ENCODE measurements at regions not wholly inside any gene's neighbourhood (a gene's known extent, or its start where the extent isn't known, plus 50 kb on each side); places are given as distances from the start of the nearest gene placed in this dataset.

DNA sequence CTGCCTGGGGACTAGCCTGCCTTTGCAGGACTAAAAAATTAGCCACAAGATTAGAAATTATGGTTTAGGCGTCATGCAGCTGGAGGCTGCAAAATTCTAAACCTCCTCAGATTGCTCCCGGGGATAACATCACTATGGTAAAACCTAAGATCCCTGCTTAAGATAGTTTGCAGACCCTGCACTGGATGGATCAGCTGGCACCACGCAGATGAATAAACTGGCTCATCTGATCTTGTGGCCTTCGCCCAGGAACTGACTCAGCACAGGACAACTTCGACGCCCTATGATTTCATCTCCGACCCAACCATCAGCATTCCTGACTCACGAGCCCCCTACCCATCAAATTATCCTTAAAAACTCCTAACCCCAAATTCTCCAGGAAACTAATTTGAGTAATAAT is 482.4 kb downstream of the SPRY1 start:
- no peak for DNase-seq (ENCODE audit: low read depth in 2 of 2)

DNA sequence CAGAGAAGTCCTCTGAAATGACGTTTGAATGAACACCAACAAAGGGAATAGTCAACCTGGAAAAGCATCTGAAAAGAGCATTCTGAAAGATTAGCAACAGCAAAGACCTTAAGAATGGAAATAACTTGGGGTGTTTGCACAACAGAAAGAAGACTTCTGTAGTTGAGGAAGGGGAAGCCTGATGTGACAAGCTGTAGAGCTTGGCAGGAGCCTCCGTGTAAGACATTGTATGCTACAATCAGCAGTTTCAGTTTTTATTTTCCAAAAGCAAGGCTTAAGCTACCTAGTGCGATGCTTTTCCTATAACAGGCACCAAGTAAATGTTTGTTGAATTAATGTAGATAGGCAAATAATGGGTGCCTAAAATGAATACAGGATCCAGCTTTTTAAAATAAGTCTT is 484.0 kb downstream of the SPRY1 start:
- DNase-seq (ENCODE audit: low read depth in 2 of 2) = no peak

GRCh38 chr4:123884922-123885321 is 488.3 kb downstream of the SPRY1 start:
- no peak for DNase-seq (ENCODE audit: low read depth in 2 of 2)

DNA sequence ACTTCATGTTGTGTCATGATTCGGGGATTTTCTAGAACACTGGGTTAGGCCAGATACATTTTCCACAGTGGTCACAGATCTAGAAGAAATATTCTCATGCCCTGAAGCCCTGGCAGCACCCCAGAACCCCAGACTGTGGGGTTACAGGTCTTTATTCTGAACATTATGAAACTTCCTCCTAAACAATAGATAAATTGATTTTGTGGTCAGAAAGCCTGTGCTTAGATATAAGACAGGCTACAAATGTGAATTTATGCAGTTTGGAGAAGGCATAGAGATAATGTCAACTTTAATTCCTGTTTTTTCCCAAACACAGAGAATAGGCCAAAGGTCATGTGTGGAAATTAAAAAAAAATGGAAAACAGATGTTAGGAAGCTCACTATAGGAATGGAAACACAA is 492.9 kb downstream of the SPRY1 start:
- no peak for DNase-seq (ENCODE audit: low read depth in 2 of 2)

DNA sequence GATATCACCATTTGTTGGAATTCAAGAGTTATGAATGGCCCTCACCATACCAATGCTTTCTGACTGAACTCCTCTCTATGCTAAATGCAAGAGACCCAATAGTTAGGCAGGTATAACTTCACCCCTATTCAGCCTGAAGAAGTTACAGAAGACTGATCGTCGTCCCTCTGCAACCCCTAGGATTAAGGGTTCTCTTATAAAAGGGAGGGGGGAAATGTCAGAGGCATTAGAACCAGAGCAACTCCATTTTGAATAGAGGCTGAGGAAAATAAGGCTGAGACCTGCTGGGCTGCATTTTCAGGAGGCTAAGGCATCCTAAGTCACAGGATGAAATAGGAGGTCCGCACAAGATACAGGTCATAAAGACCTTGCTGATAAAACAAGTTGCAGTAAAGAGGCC is 494.3 kb downstream of the SPRY1 start:
- no peak for DNase-seq (ENCODE audit: low read depth in 2 of 2)

DNA sequence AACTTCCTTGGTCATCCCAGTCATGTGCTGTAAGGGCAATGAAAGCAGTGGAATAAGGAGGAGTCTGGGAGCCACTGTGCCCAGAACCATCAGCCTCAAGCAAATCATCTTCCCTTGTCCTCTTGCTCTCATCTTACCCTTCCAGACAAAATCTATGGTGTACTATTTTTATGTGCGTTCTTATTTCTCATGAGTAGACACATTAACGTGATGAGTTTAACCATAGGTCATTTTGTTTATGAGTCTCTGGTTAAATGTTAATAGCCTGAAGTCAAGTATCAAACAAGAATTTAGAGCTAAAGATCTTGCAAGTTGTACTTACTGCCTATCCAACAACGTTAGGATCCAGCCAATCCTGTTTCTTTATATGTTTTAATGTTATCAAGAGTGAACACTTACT is 495.3 kb downstream of the SPRY1 start:
- DNase-seq (ENCODE audit: low read depth in 2 of 2) = no peak

GRCh38 chr4:123892368-123892976 is 495.9 kb downstream of the SPRY1 start:
- DNase-seq (ENCODE audit: low read depth in 2 of 2) = no peak

GRCh38 chr4:123893011-123893981 is 496.7 kb downstream of the SPRY1 start:
- DNase-seq (ENCODE audit: low read depth in 2 of 2) = no peak

DNA sequence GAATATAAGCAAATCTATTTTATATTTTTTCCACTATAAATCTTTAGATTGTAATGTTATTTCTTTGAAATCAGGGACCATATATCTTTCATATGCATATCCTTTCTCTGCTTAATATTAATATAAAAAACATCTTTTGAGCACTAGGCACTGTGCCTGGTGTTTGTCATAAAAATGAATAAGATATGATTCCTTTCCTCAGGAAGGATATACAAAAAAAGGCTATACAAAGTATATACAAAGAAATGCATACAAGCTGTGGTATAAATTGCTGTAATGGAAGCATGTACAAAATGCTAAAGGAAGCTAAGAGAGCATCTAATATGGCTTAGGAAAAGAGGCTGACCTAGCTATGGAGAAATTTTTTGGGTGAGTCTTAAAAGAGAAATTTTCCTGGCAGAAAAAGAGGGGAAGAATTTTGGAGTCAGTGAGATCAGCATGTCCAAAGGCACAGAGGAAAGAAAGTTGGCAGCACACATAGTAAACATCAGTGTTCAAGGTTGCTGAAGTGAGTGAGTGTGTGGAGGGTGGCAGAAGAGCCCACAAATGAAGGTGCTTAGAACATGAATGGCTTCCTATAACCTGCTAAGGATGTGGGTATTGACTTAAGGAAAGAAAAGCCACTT is 500.0 kb downstream of the SPRY1 start:
- DNase-seq (ENCODE audit: low read depth in 2 of 2) = no peak

- no peak for DNase-seq (ENCODE audit: low read depth in 2 of 2)
These were observed 502.5 kb downstream of the SPRY1 start for GRCh38 chr4:123898946-123899666.

DNA sequence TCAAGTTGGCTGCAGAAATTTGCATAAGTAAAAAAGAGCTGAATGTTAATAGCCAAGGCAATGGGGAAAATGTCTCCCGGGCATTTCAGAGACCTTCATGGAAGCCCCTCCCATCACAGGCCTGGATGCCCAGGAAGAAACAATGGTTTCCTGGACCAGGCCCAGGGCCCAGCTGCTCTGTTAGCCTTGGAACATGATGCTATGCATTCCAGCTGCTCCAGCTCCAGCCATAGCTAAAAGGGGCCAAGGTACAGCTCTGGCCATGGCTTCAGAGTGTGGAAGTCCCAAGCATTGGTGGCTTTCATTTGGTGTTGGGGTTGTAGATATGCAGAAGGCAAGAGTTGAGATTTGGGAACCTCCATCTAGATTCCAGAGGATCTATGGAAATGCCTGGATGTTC is 508.3 kb downstream of the SPRY1 start:
- no peak for DNase-seq (ENCODE audit: low read depth in 2 of 2)

DNA sequence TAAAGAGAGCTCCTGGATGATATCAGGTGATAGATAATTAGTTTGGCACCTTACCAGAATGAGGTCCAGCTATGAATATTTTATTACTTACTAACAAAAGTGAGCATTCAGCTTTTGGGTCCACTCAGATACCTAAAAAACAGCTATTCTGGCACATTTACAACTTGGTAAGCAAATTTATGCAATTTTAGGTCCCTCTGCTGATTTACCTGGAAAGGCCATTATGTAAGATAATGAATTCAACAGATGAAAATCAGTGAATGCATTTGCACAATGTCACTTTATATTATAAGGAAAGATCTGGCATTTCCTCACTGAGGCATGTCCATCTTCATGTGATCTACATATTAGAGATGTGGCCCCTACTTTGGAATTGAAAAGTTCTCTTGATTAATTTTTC is 517.0 kb downstream of the SPRY1 start:
- DNase-seq (ENCODE audit: low read depth in 2 of 2) = no peak

DNA sequence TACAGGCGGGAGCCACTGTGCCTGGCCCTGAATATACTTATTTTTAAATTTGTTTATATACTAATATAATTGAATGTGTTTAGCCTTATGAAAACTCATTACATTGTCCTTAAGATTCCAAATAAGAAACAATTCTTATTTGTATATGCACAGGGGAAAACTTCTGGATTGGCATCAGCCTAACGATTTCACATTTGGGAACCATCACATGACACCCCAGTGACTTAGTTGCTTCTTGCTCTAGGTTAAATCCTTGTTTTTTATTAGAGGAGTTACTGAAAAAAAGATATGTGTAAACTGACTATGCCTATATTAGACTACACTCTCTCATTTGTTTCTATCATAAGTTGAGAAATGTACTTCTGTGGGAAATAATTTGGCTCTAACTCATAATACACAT is 520.2 kb downstream of the SPRY1 start:
- no peak for DNase-seq (ENCODE audit: low read depth in 2 of 2)

GRCh38 chr4:123919576-123920098 is 523.0 kb downstream of the SPRY1 start:
- DNase-seq (ENCODE audit: low read depth in 2 of 2) = no peak

DNA sequence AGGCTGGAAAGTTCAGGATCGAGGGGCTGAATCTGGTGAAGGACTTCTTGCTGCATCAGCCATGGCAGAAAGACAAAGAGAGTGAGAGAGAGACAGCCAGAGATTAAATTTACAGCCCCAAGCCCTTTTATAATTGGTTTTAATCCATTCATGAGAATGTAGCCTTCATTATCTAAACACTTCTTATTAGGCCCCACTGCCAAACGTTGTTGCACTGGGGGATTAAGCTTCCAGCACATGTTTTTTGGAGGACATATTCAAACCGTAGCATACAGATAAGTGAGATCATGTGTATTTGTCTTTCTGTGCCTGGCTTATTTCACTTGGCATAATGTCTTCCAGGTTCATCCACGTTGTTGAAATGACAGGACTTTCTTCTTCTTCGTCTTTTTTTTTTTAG is 524.7 kb downstream of the SPRY1 start:
- DNase-seq (ENCODE audit: low read depth in 2 of 2) = no peak

DNA sequence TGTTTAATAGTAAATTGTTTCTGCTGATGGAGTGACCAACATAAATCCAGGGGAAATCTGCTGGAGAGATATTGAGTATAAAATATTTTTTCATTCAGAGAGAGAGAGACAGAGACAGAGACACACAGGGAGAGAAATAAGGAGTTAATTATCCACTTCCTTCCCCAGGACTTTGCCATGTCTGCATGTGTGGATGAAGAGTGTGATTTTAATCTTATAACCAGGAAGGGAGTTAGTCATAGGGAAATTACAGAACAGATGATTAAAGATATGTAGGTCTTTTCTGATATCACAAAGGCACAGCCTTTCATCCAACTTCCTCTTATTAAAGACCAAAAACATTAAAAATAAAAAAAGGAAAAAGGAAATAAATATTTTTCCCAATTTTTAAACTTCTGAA is 526.3 kb downstream of the SPRY1 start:
- DNase-seq (ENCODE audit: low read depth in 2 of 2) = no peak

DNA sequence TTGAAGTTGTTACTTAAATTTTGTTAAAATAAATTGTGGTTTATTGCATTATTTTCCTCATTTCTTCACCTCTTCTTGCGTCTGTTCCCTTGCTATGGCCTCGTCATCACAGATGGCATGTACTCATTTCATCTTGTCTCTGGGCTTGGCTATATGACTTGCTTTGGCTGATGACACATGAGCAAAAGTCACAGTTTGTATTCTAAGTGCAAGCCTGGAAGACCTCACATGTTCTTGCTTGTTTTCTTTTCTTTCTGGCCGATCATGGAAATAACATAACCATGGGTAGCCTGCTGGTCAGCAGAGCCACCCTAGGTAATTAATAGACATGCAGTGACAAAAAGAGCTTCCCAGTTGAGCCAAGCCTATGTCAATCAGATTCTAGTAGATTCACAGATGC is 527.9 kb downstream of the SPRY1 start:
- DNase-seq (ENCODE audit: low read depth in 2 of 2) = no peak

DNA sequence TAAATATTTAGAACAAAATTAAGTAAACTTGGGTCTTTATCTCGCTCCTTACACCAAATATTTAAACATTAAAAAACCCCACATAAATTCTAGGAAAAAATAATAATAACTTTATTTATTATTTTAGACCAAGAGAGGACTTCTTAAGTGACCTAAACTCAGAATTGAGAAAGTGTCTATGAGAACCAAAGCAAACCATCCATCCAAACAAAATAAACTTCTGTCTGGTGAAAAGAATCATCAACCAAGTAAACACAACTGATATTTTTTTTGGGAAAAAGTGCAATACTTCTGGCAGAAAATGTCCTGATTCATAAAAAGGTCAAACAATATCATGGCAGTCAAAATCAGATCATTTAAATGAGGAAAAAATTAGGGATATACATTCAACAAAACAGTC is 533.0 kb downstream of the SPRY1 start:
- DNase-seq (ENCODE audit: low read depth in 2 of 2) = no peak

DNA sequence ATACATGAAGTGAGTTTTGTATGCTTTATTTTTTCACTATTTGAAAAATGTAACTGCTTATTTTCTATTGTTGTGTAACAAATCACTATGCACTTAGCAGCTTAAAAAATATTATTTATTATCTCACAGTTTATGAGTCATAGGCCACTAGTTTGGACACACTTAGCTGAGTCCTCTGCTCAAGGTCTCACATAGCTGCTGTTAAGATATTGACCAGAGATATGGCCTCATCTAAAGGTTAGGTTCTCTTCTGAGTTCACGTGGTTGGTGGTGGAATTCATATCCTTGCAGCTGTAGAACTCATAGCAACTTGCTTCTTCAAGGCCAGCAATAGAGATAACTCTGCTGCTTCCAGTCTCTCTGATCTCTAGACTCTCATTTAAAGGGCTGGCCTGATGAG is 534.4 kb downstream of the SPRY1 start:
- DNase-seq (ENCODE audit: low read depth in 2 of 2) = no peak

DNA sequence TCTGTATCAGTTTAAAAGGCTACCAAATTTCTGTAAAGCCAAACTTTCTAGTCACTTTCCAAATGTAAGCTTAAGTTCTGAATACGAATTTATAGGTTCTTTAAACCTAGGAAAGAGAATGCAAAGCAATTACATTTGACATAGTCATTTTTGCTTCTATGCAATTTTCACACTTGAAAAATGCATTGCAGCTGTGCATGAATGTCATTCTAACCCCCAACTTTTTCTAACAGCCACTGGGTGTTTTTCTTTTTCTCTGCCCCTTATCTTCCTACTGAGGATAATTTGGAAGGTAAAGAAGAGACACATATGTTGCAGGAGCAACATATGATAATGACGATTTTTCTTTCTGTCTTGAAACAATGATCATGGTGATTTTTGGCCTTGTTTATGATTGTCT is 537.5 kb downstream of the SPRY1 start:
- DNase-seq (ENCODE audit: low read depth in 2 of 2) = no peak

GRCh38 chr4:123936621-123937043 is 540.0 kb downstream of the SPRY1 start:
- DNase-seq (ENCODE audit: low read depth in 2 of 2) = no peak

- DNase-seq (ENCODE audit: low read depth in 2 of 2) = no peak
These were observed 541.0 kb downstream of the SPRY1 start for GRCh38 chr4:123937581-123937980.

Data from stimulated activated CD4-positive, alpha-beta T cell treated with anti-CD3 and anti-CD28 coated beads, Interleukin-1b, Interleukin-23, amount 100 ng/mL, for 4 hours (primary cell).